ENCODE measurements at regions not wholly inside any gene's neighbourhood (a gene's known extent, or its start where the extent isn't known, plus 50 kb on each side); places are given as distances from the start of the nearest gene placed in this dataset.
"Not testable (repeated sequence)": the region's sequence is repeated elsewhere in the genome, so short reads cannot be mapped to it uniquely, and the experiment has no call there.

DNA sequence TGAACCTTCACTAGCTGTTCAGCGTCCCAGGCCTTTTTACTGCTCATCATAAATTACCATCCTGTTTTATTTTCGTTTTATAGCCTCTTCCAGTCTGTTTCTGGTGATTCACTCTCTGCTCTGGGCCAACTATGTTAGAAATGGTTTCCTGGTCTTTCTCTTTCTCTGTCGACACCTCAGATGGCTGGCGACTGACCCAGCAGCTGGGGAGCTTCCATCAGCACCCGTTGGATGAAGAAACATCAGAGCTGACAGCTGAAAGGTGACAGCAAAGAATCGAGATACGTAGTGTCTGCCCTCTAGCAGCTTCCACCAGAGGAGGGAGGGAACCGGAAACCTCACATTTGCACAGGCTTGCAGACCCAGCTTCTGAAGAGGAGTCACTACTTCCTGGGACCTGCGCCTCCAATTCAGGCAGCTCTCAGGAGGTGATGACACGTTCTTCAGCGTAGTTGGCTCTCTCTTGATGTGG lies 82.9 kb upstream of the MLN start:
- Histone ChIP-seq H3K4me3 (no peak overlapping the region), H3K9me3 (no peaks in the 10 kb centered on the region), H3K36me3 (no peaks in the 10 kb centered on the region), H3K4me1 (no peaks in the 10 kb centered on the region), H3K27me3 (no peaks in the 10 kb centered on the region), H3K27ac (peak overlapping the region in 1 of 4 donors; percentile 55)
- TF ChIP-seq POLR2A (IDR thresholded peaks at IDR 0.05): no peak
- peak; percentile 76 to 92 for TF ChIP-seq POLR2AphosphoS5 (IDR thresholded peaks at IDR 0.05)
- peak; percentile 8 to 28 for ATAC-seq (ENCODE audit: low FRiP score in 2 of 2)
- 63 to 64% methylated on average over 6 to 11 of the region's 11 CpGs for WGBS, 2 donors
- DNase-seq: no peak

DNA sequence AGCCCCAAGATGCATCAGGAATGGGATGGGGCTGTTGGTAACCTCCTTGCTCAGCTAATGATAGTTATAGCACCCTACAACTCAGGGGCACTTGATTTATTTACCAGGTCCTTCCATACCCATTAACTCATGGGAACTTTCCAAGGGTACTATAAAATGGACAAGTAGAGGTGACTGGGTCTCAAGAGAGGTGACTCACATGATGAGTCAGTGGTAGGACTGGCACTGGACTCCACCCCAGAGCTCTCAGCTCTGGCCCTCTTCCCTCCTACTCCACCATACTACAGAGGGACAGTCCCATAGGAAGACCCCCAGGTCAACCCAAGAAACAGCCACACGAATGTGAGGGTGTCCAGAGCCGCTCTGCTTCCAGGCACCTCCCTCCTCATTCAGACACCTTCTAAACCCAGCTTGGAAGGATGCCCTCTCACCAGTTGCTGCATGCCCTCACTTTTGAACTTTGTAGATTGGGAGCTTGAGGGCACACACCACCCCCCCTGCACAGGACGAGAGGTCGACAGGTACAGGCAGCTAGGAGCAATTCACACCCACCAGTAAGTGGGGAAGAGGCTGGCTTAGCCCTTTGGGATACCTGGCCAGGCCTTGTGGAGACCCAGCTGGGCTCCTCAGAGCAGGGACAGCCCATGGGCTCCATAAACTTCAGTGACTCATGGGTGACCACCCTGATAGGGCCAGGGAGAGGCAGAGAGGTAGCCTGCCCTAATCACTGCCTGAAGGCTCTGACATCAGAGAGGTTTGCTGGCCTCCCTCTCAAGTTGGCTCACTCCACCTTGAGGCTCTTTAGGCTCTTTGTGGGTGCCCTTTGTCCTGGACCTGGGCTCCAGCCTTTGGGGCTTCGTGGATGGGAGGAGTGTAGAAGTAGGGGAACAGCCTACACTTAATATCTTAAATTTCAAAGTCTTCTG lies 81.6 kb upstream of the MLN start:
- WGBS, 2 donors: 75 to 83% methylated on average over 3 to 5 of the region's 5 CpGs

GRCh38 chr6:33883621-33884020 lies 79.8 kb upstream of the MLN start:
- not testable (repeated sequence) for H3K9me3 ChIP-seq; H3K4me1 ChIP-seq; H3K4me3 ChIP-seq; DNase-seq; H3K27me3 ChIP-seq; ATAC-seq (ENCODE audit: low FRiP score in 2 of 2); H3K36me3 ChIP-seq; H3K27ac ChIP-seq
- 86 to 87% methylated on average over 4 of the region's 4 CpGs for WGBS, 2 donors

More for the DNA sequence above, 81.6 kb upstream of the MLN start:
- DNase-seq: no peak
- Histone ChIP-seq H3K9me3 (no peaks in the 10 kb centered on the region), H3K4me3 (no peak overlapping the region), H3K27ac (no peak overlapping the region), H3K36me3 (no peaks in the 10 kb centered on the region), H3K27me3 (no peaks in the 10 kb centered on the region), H3K4me1 (no peaks in the 10 kb centered on the region)
- no peak for TF ChIP-seq POLR2AphosphoS5 (IDR thresholded peaks at IDR 0.05)
- no peak for TF ChIP-seq POLR2A (IDR thresholded peaks at IDR 0.05)
- no peak for TF ChIP-seq CTCF (IDR thresholded peaks at IDR 0.05)
- TF ChIP-seq EP300 (IDR thresholded peaks at IDR 0.05): no peak
- ATAC-seq (ENCODE audit: low FRiP score in 2 of 2): peak in 1 of 2 donors; percentile 27

GRCh38 chr6:33882154-33882553 lies 78.4 kb upstream of the MLN start:
- H3K4me1 ChIP-seq: no peaks in the 10 kb centered on the region
- TF ChIP-seq CTCF (IDR thresholded peaks at IDR 0.05) (no peak), POLR2A (IDR thresholded peaks at IDR 0.05) (no peak), POLR2AphosphoS5 (IDR thresholded peaks at IDR 0.05) (no peak), EP300 (IDR thresholded peaks at IDR 0.05) (no peak)
- peak in 1 of 2 donors; percentile 8 for ATAC-seq (ENCODE audit: low FRiP score in 2 of 2)
- no peak overlapping the region for H3K4me3 ChIP-seq
- H3K36me3 ChIP-seq: no peaks in the 10 kb centered on the region
- H3K27me3 ChIP-seq: no peaks in the 10 kb centered on the region
- H3K9me3 ChIP-seq: no peaks in the 10 kb centered on the region
- no peak overlapping the region for H3K27ac ChIP-seq
- WGBS, 2 donors: 65 to 77% methylated on average over 5 to 8 of the region's 8 CpGs
- no peak for DNase-seq

GRCh38 chr6:33880766-33881165 lies 77.0 kb upstream of the MLN start:
- Histone ChIP-seq H3K9me3 (no peaks in the 10 kb centered on the region), H3K36me3 (no peaks in the 10 kb centered on the region), H3K27ac (no peak overlapping the region), H3K27me3 (no peaks in the 10 kb centered on the region), H3K4me3 (no peak overlapping the region), H3K4me1 (no peaks in the 10 kb centered on the region)
- DNase-seq (no peak), ATAC-seq (ENCODE audit: low FRiP score in 2 of 2) (no peak)
- TF ChIP-seq CTCF (IDR thresholded peaks at IDR 0.05): no peak
- TF ChIP-seq POLR2AphosphoS5 (IDR thresholded peaks at IDR 0.05): no peak
- TF ChIP-seq EP300 (IDR thresholded peaks at IDR 0.05): no peak
- no peak for TF ChIP-seq POLR2A (IDR thresholded peaks at IDR 0.05)
- WGBS, 2 donors: 58% methylated on average over 12 of the region's 12 CpGs

Data from upper lobe of left lung (tissue), 6 donors.